Activated CD8-positive, alpha-beta T cell treated with anti-CD3 and anti-CD28 coated beads for 36 hours (primary cell): ENCODE measurements at regions not wholly inside any gene's neighbourhood (a gene's known extent, or its start where the extent isn't known, plus 50 kb on each side); places are given as distances from the start of the nearest gene placed in this dataset.

Experiments used
- ATAC-seq: fragments of 200-7000 bp; cut with Tn5 transposase; one replicate; pipeline ENCODE4 v1.10.0; 2021; ENCODE audit warnings: mild to moderate bottlenecking, moderate library complexity
- CTCF ChIA-PET: fragments of 350-600 bp; sonication (Branson Sonifier 250); formaldehyde crosslinking; loops from one replicate; lab custom pipeline; 2021; ENCODE audit warnings: antibody characterized with exemption; lab: Charles Lee
- POLR2A ChIA-PET: fragments of 350-600 bp; sonication (Branson Sonifier 250); formaldehyde crosslinking; loops from one replicate; lab custom pipeline; 2021; ENCODE audit warnings: antibody characterized with exemption; lab: Charles Lee
- DNase-seq: peaks from one replicate; pipeline ENCODE4 v3.0.0-alpha.2; 2020
- H3K27ac Mint-ChIP-seq: one replicate; pipeline ENCODE4 v1.8.0; 2021; ENCODE audit warnings: mild to moderate bottlenecking, mixed read lengths
- H3K27me3 Mint-ChIP-seq: one replicate; pipeline ENCODE4 v1.8.0; 2021; ENCODE audit warnings: mixed read lengths
- H3K36me3 Mint-ChIP-seq: one replicate; pipeline ENCODE4 v1.8.0; 2021; ENCODE audit warnings: low read depth, mixed read lengths
- H3K4me1 Mint-ChIP-seq: one replicate; pipeline ENCODE4 v1.8.0; 2021; ENCODE audit warnings: low read depth, mixed read lengths
- H3K4me3 Mint-ChIP-seq: one replicate; pipeline ENCODE4 v1.8.0; 2021; ENCODE audit warnings: mild to moderate bottlenecking, moderate library complexity, mixed read lengths
- H3K9me3 Mint-ChIP-seq: one replicate; pipeline ENCODE4 v1.8.0; 2021; ENCODE audit warnings: mixed read lengths
- CTCF ChIP-seq: fragments of 200-600 bp; IDR thresholded peaks from one replicate; pipeline ENCODE4 v1.8.0; 2022; ENCODE audit warnings: antibody characterized with exemption, mild to moderate bottlenecking
- intact Hi-C: fragments of 100-400 bp; cut with micrococcal nuclease; formaldehyde crosslinking; loops from one replicate; pipeline ENCODE4 v1.10.0; 2022

DNA sequence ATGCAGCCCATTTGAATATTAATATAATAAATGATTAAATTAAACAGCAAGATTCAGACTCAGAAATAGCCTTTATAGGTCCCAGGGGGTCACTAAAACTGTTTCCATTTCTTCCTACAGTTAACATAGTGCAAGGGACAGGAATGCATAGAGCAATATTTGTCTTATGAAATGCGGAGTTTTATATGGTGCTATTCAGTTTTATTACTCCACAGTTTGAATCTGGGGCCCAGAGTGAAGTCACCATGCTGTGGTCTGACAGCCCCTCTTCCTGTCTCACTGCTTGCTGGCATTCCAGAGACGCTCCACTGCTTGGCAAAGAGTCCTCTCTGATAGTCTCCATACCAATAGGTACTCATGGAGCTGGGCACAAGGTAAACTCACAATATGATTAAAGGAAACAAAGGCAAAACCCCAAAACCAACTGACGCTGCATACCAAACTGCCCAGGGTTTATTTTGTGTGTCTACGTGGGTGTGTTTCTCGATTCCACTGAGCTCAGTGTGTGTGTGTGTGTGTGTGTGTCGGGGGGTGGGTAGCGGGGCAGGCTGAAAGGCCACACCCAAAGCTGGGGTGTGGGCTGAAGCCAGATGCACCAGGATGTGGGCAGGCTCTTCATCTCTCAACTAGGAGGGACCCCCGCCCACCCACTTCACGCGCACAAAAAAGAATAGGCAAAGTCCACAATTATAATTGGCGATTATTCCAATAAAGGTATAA, 277.9 kb downstream of the TSHZ3 start:
- Mint-ChIP-seq H3K4me3 (no peak overlapping the region), H3K36me3 (no peaks in the 10 kb centered on the region), H3K4me1 (no peaks in the 10 kb centered on the region), H3K27ac (no peak overlapping the region), H3K27me3 (peaks cover 19% of the 10 kb centered on the region), H3K9me3 (no peaks in the 10 kb centered on the region)
- no peak for TF ChIP-seq CTCF
- DNase-seq, result no peak
- intact Hi-C loops, result no loop called here
- ChIA-PET POLR2A (no interaction called here), CTCF (no interaction called here)
- no peak for ATAC-seq

DNA sequence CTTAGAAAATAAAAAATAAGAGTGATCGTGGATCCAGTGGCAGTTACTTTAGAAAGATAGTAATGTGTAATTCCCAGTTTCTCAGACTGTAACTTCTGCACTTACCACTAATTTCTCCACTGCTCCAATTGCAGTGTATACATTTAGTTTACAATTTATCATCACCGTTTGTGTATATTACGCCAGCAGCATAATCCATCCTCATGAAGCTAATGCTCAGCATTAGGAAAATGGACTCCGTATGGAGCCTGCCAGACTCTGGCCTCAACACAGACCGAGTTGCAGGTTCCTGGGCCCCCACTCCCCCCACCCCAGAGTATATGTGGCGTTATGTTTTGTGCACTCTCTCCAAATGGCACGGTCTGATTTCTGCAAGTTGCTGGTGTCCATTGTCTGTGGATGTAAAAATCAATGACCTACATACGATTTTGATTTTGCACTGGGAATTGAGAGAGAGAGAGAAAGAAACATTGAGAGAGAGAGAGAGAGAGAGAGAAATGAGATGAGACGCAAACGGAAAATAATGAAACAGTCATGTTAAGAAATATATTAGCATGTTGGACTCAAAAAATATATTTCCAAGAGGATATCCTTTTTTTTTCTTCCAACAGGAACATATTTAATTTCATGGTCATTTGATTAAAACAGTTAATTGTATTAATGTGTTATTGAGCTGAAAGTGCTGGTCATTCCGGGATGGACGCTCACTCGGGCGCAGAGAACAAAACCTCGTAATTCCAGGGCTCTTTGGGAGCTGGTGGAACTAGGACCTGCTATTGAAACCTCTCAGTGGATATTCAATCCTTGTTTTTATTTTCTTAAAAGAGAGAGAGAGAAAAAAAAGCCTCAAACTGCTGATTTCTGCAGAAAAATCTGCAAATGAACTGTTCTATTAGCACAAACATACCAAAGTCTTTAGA, 278.8 kb downstream of the TSHZ3 start:
- no peak for DNase-seq
- CTCF ChIA-PET, result no interaction called here
- H3K4me1 Mint-ChIP-seq, result no peaks in the 10 kb centered on the region
- TF ChIP-seq CTCF, result no peak
- intact Hi-C loops, result no loop called here
- H3K27ac Mint-ChIP-seq, result no peak overlapping the region
- no peaks in the 10 kb centered on the region for H3K9me3 Mint-ChIP-seq
- no peak for ATAC-seq
- H3K36me3 Mint-ChIP-seq, result no peaks in the 10 kb centered on the region
- H3K4me3 Mint-ChIP-seq, result no peak overlapping the region
- POLR2A ChIA-PET, result no interaction called here
- peaks cover 19% of the 10 kb centered on the region for H3K27me3 Mint-ChIP-seq

GRCh38 chr19:31068268-31068667, 281.0 kb downstream of the TSHZ3 start:
- intact Hi-C loops, result no loop called here
- DNase-seq (no peak), ATAC-seq (no peak)
- Mint-ChIP-seq H3K4me1 (no peaks in the 10 kb centered on the region), H3K27ac (no peak overlapping the region), H3K36me3 (no peaks in the 10 kb centered on the region), H3K4me3 (no peak overlapping the region), H3K27me3 (peaks cover 11% of the 10 kb centered on the region), H3K9me3 (no peaks in the 10 kb centered on the region)
- CTCF ChIA-PET, result no interaction called here
- POLR2A ChIA-PET, result no interaction called here
- TF ChIP-seq CTCF, result no peak

DNA sequence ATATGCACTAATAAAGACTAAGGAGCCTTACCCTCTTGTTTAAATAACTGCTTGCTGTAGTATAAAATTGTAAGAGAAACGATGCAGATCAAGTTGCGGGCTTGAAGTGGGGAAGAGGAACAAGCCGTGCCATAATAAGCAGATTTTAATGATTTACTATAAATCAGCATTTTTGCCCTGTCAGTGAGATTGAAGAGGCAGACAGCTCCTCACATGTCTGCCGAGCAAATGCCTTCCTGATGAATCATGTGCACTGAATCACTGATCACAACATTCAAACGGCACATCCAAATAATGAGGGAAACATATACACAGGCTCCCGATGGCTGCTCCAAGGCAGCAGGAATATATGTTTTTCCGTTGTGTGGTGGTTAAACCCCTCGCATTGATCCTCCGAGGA, 282.9 kb downstream of the TSHZ3 start:
- ChIA-PET CTCF (no interaction called here), POLR2A (no interaction called here)
- H3K4me1 Mint-ChIP-seq, result no peaks in the 10 kb centered on the region
- H3K4me3 Mint-ChIP-seq, result no peak overlapping the region
- no peak for TF ChIP-seq CTCF
- DNase-seq, result no peak
- intact Hi-C loops, result no loop called here
- no peak for ATAC-seq
- no peak overlapping the region for H3K27ac Mint-ChIP-seq
- peaks cover 2% of the 10 kb centered on the region for H3K9me3 Mint-ChIP-seq
- H3K36me3 Mint-ChIP-seq, result no peaks in the 10 kb centered on the region
- peaks cover 9% of the 10 kb centered on the region for H3K27me3 Mint-ChIP-seq

DNA sequence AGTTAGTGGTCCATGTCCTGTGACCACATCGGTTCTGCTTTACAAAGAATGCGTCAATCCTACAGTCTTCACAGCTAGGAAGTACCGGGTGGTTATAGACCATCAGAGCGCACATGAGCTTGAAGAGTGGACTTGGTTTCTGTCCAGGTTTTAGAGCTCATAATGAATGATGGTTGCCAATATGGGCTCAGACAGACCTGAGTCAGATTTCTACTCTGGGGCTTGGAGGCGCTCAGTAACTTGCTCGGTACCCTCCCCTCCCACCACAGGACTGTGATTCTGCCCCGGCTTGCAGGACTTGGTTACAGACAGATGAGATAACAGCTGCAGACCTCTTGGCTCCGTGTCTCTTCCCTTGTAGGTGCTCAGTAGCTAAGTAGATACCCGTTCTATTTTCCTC, 284.7 kb downstream of the TSHZ3 start:
- POLR2A ChIA-PET, result no interaction called here

More for the DNA sequence above, 284.7 kb downstream of the TSHZ3 start:
- DNase-seq, result no peak
- TF ChIP-seq CTCF, result no peak
- no peak for ATAC-seq
- H3K36me3 Mint-ChIP-seq, result no peaks in the 10 kb centered on the region
- peaks cover 7% of the 10 kb centered on the region for H3K27me3 Mint-ChIP-seq
- no peak overlapping the region for H3K27ac Mint-ChIP-seq
- intact Hi-C loops, result no loop called here
- peaks cover 2% of the 10 kb centered on the region for H3K9me3 Mint-ChIP-seq
- CTCF ChIA-PET, result no interaction called here
- no peak overlapping the region for H3K4me3 Mint-ChIP-seq
- H3K4me1 Mint-ChIP-seq, result no peaks in the 10 kb centered on the region
